ENCODE measurements at regions not wholly inside any gene's neighbourhood (a gene's known extent, or its start where the extent isn't known, plus 50 kb on each side); places are given as distances from the start of the nearest gene placed in this dataset.

- ATAC-seq (no peak), DNase-seq (ENCODE audit: low read depth, low spot score) (no peak)
- Histone ChIP-seq H3K4me2 (ENCODE audit: low read length) (no peak overlapping the region), H3K79me2 (ENCODE audit: insufficient read depth, low read length) (no peaks in the 10 kb centered on the region), H2AFZ (ENCODE audit: low read depth, low read length, poor library complexity, severe bottlenecking) (no peak overlapping the region), H3K9me3 (ENCODE audit: control insufficient read depth in 1 of 2, insufficient read depth in 1 of 2, low read depth in 1 of 2, low read length in 2 of 2) (no peaks in the 10 kb centered on the region), H3K27ac (ENCODE audit: low read depth, low read length) (no peak overlapping the region), H4K20me1 (ENCODE audit: insufficient read depth) (no peaks in the 10 kb centered on the region), H3K4me1 (ENCODE audit: control insufficient read depth in 1 of 2, insufficient read depth in 2 of 2, low read length in 2 of 2) (no peaks in the 10 kb centered on the region), H3K9ac (ENCODE audit: low read length) (no peak overlapping the region), H3K4me3 (replicated peaks in 1 of 2; ENCODE audit: low read depth in 1 of 2, low read length in 2 of 2) (no peak overlapping the region), H3K27me3 (ENCODE audit: insufficient read depth, low read length) (no peaks in the 10 kb centered on the region), H3K9me2 (ENCODE audit: insufficient read depth) (no peaks in the 10 kb centered on the region), H3K36me3 (ENCODE audit: control insufficient read depth in 1 of 2, insufficient read depth in 2 of 2, low read length in 2 of 2) (no peaks in the 10 kb centered on the region)
- TF ChIP-seq CTCF (IDR thresholded peaks at IDR 0.05 in 2 of 3, conservative IDR thresholded peaks at IDR 0.05 in 1 of 3; ENCODE audit: borderline replicate concordance in 1 of 3, insufficient read depth in 1 of 3, low read depth in 2 of 3, low read length in 2 of 3) (no peak), ELF1 (IDR thresholded peaks at IDR 0.05; ENCODE audit: borderline replicate concordance, low read depth) (no peak), EGR1 (IDR thresholded peaks at IDR 0.05; ENCODE audit: low read depth) (no peak), MAX (IDR thresholded peaks at IDR 0.05) (no peak), YY1 (IDR thresholded peaks at IDR 0.05; ENCODE audit: extremely low read depth, insufficient replicate concordance, low read depth, low read length) (no peak), ZBTB33 (IDR thresholded peaks at IDR 0.05; ENCODE audit: extremely low read depth, insufficient replicate concordance, low read length) (no peak), SRF (IDR thresholded peaks at IDR 0.05; ENCODE audit: low read depth) (no peak), ZNF274 (IDR thresholded peaks at IDR 0.05; ENCODE audit: low read depth, low read length) (no peak), EZH2phosphoT487 (IDR thresholded peaks at IDR 0.05; ENCODE audit: borderline replicate concordance) (no peak), REST (IDR thresholded peaks at IDR 0.05; ENCODE audit: low read depth) (no peak), ATF3 (IDR thresholded peaks at IDR 0.05) (no peak), RAD21 (IDR thresholded peaks at IDR 0.05; ENCODE audit: low read depth) (no peak), ZFX (IDR thresholded peaks at IDR 0.05) (no peak), TCF7L2 (IDR thresholded peaks at IDR 0.05; ENCODE audit: borderline replicate concordance, extremely low read depth, insufficient read depth, insufficient read length) (no peak), FOSL1 (IDR thresholded peaks at IDR 0.05; ENCODE audit: low read depth) (no peak)
- ChIA-PET CTCF (no interaction called here), POLR2A (no interaction called here), RAD21 (ENCODE audit: low non-redundant PET in 1 of 2, low total read pairs in 2 of 2, uncharacterized antibody in 2 of 2, unreplicated experiment in 2 of 2) (no interaction called here)
- no TSS peak for BruUV-seq (replicated peaks)
- intact Hi-C loops (cut with micrococcal nuclease) = no loop called here
These were observed 236.6 kb upstream of the GJB5 start for GRCh38 chr1:34518146-34518699.

Data from HCT116 (cell line).